Suprapubic skin (tissue), 3 donors: ENCODE measurements at regions not wholly inside any gene's neighbourhood (a gene's known extent, or its start where the extent isn't known, plus 50 kb on each side); places are given as distances from the start of the nearest gene placed in this dataset.

Experiments
- POLR2A ChIP-seq, 2 donors: fragments of 450-650 bp; IDR thresholded peaks; one replicate each; pipeline ENCODE4 v1.6.1; 2017; ENCODE audit warnings: antibody characterized with exemption in 2 of 2, mild to moderate bottlenecking in 2 of 2, moderate library complexity in 2 of 2
- TF ChIP-seq, protein P1 (sequence below), 2 donors: fragments of 200-600 bp in 1 of 2; fragments of 450-650 bp in 1 of 2; sonication (generic) in 1 of 2; IDR thresholded peaks; one replicate each; pipeline ENCODE4 v1.5.1; 2016 to 2019; ENCODE audit warnings: antibody characterized with exemption in 2 of 2, mild to moderate bottlenecking in 1 of 2, moderate library complexity in 1 of 2

DNA sequence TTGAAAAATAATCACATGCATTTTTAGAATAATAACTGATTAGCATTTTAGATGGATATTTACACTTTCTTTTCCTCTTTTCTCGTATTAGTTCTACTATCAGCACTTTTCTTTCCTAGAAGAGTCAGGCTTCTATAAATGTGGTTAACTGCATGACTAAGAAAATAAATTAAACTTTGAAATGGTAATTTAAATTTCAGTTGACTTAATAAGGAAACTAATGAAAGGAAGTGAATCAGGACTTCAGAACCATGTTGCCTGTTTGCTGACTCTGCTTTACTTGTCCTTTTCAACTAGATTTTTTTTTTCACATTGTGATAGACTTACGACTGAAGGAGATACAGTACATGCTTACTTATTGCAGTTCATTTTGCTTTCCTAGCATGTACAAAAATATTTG, 1258.2 kb upstream of the EYS start:
- TF ChIP-seq, protein P1, sequence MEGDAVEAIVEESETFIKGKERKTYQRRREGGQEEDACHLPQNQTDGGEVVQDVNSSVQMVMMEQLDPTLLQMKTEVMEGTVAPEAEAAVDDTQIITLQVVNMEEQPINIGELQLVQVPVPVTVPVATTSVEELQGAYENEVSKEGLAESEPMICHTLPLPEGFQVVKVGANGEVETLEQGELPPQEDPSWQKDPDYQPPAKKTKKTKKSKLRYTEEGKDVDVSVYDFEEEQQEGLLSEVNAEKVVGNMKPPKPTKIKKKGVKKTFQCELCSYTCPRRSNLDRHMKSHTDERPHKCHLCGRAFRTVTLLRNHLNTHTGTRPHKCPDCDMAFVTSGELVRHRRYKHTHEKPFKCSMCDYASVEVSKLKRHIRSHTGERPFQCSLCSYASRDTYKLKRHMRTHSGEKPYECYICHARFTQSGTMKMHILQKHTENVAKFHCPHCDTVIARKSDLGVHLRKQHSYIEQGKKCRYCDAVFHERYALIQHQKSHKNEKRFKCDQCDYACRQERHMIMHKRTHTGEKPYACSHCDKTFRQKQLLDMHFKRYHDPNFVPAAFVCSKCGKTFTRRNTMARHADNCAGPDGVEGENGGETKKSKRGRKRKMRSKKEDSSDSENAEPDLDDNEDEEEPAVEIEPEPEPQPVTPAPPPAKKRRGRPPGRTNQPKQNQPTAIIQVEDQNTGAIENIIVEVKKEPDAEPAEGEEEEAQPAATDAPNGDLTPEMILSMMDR (IDR thresholded peaks at IDR 0.05) = no peak
- TF ChIP-seq POLR2A (IDR thresholded peaks at IDR 0.05) = no peak
